GM18861 (cell line): ENCODE measurements at regions not wholly inside any gene's neighbourhood (a gene's known extent, or its start where the extent isn't known, plus 50 kb on each side); places are given as distances from the start of the nearest gene placed in this dataset.
A peak's percentile ranks its signal among the peaks of the same experiment; 100 is the strongest.
"Not testable (repeated sequence)": the region's sequence is repeated elsewhere in the genome, so short reads cannot be mapped to it uniquely, and the experiment has no call there.

Experiments used
- ATAC-seq: cut with Tn5 transposase; IDR thresholded peaks from one replicate; pipeline ENCODE4 v1.9.1; 2021; ENCODE audit not compliant: unreplicated experiment

GRCh38 chr4:83213640-83214039, 71.0 kb downstream of the COQ2 start:
- ATAC-seq, result no peak

GRCh38 chr4:83212041-83212851, 72.4 kb downstream of the COQ2 start:
- ATAC-seq, result peak; percentile 66

- ATAC-seq, result no peak
These were observed 75.2 kb downstream of the COQ2 start for GRCh38 chr4:83209419-83209818.

GRCh38 chr4:83208371-83209365, 75.9 kb downstream of the COQ2 start:
- no peak for ATAC-seq

GRCh38 chr4:83207497-83208101, 77.0 kb downstream of the COQ2 start:
- ATAC-seq, result no peak

GRCh38 chr4:83205760-83206159, 78.8 kb downstream of the COQ2 start:
- no peak for ATAC-seq

- ATAC-seq, result no peak
These were observed 79.9 kb downstream of the COQ2 start for GRCh38 chr4:83204731-83205130.

GRCh38 chr4:83201761-83202160, 82.8 kb downstream of the COQ2 start:
- no peak for ATAC-seq

- no peak for ATAC-seq
These were observed 83.2 kb upstream of the PLAC8 start for GRCh38 chr4:83197555-83198235.

- ATAC-seq, result no peak
These were observed 82.4 kb upstream of the PLAC8 start for GRCh38 chr4:83196921-83197320.

GRCh38 chr4:83195269-83195668, 80.7 kb upstream of the PLAC8 start:
- ATAC-seq, result no peak

GRCh38 chr4:83194588-83194987, 80.1 kb upstream of the PLAC8 start:
- not testable (repeated sequence) for ATAC-seq

- no peak for ATAC-seq
These were observed 78.1 kb upstream of the PLAC8 start for GRCh38 chr4:83192634-83193033.

- ATAC-seq, result no peak
These were observed 76.5 kb upstream of the PLAC8 start for GRCh38 chr4:83191026-83191425.

GRCh38 chr4:83189631-83190136, 75.2 kb upstream of the PLAC8 start:
- no peak for ATAC-seq

- peak; percentile 55 for ATAC-seq
These were observed 66.0 kb upstream of the PLAC8 start for GRCh38 chr4:83180431-83180968.

GRCh38 chr4:83179205-83179604, 64.7 kb upstream of the PLAC8 start:
- no peak for ATAC-seq

GRCh38 chr4:83178029-83178428, 63.5 kb upstream of the PLAC8 start:
- ATAC-seq, result no peak

- no peak for ATAC-seq
These were observed 62.7 kb upstream of the PLAC8 start for GRCh38 chr4:83177182-83177581.

- ATAC-seq, result peak; percentile 50
These were observed 60.4 kb upstream of the PLAC8 start for GRCh38 chr4:83174844-83175414.
